ENCODE measurements at regions not wholly inside any gene's neighbourhood (a gene's known extent, or its start where the extent isn't known, plus 50 kb on each side); places are given as distances from the start of the nearest gene placed in this dataset.

DNA sequence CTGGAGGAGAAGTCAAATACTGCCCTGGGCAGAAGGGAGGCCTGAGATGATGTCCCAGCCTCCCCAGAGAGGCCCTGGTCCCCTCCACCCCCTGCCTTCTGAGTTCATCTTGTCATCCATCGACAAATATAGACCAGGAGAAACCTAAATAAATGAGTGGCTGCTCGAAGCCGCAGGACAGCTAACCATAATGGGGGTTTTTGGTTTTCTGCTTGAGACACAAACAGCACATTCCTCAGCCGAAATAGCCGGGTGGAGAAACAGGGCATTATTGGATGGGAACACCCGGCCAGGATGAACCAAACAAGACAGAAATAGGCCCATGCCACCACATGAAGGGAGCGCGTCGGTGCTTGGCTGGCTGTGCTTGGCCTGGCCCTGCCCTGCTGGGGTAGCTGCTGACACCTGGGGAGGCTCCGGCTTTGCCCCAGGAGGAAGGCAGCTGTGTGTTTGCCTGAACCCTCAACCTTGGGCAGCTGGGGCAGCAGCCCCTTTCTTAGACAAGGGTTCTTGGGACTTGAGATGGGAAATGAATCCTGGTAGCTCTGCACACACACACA is 188.1 kb downstream of the IRX5 start:
- ATAC-seq = no peak
- DNase-seq = no peak

DNA sequence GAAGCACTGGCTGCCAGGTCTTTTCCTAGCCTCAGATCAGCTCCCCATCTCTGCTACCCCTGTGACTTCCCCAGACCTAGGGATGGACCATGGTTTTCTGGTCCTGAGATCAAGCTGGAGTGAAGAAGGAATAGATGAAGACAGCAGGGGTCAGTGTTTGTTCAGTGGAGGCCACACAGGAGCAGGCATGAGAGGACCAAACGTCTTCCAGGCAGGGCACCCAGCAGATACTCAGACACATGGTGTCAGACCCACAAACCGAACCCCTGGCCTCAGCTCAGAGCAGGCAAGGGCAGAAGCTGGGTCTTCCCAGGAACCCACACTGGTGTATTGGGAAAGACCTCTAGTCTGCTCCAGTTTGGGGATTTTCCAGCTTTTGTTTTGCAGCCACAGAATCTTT is 189.7 kb downstream of the IRX5 start:
- ATAC-seq (no peak), DNase-seq (no peak)

DNA sequence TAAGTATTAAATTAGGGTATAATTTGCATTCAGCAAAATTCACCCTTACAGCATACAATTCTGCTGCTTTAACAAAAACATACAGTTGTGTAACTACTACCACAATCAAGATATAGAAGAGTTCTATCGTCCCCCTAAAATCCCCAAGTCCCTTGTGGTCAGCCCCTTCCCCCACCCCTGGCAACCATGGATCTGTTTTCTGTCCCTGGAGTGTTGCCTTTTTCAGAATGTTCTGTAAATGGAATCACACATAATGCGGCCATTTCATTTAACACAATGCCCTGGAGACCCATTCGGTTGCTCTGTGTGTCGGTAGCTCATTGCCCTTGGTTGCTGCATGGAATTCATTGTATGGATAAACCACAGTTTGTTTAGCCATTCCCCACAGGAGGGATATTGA is 190.2 kb downstream of the IRX5 start:
- ATAC-seq (no peak), DNase-seq (no peak)

DNA sequence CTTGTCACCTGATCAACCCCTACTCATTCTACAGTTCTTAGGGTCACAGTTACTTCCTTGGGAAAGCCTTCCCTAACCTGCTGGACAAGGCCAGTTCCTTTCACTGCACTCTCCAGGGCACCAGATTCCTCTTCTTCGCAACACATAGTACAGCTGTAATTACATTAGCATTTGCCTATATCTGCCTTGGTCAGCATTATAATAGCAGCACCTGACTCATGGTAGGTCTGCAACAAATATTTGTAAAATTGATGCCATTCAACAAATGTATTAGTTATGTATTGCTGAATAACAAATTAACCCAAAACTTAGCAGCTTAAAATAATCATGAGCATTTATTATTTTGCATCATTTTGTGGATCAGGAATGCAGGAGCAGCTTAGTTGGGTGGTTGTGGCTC is 193.0 kb downstream of the IRX5 start:
- DNase-seq (no peak), ATAC-seq (no peak)

DNA sequence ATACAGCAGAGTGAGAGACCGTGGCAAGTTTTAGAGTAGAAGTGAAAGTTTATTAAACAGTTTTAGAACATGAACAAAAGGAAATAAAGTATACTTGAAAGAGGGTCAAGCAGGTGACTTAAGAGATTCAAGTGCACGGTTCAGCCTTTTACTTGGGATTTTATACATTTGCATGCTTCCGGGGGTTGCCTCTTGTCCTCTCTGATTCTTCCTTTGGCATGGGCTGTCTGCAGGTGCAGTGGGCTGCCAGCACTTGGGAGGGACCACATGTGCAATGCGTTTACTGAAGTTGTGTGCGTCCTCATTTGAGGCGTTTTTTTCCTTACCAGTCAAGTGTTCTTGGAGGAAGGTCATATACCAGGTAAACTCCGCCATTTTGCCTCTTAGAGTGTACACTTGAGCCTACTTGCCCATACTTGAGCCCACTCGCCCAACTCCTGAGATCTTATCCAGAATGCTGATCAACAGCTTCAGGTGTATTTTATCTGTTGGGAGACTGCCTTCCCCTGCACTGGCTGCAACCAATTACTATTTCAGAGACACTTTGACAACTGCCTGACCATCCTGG is 195.2 kb downstream of the IRX5 start:
- DNase-seq (no peak), ATAC-seq (no peak)

DNA sequence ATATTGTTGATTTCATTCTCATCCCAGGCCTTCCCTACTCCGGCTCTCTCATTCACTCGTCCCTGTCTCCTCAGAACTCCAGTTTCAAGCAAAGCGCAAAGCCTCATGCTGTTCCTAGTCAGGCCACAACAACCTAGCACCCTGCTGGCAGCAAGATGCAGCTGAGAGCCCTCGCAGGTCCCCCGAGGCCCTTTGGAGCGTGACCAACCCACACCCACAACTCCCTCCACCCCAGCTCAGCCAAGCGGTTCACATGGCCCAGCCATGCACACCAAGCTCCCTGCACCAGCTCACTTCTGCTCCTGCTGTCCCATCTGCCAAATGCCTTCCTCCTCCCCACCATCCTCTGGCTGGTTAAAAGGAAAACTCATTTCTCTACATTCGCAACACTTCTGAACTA is 195.8 kb downstream of the IRX5 start:
- DNase-seq (no peak), ATAC-seq (no peak)

DNA sequence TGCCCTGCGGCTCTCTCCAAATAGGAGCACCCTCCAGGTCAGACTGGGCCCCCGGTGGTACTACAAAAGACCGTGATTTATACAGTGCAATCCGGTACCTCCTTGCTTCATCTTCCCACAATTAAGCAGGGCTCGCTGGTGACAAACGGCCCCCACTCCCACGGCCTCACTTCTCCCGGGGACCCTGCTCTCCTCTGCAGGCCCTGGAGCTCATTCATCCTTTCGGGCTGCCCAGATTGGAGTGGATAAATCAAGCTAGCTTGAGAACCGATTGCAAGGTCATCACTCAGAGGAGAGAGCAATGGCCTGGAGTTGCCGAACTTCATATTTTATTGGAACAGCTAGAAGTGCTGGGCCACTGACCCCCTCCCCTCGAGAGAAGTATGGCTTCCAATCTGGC is 193.5 kb upstream of the IRX6 start:
- DNase-seq = no peak
- ATAC-seq = no peak

DNA sequence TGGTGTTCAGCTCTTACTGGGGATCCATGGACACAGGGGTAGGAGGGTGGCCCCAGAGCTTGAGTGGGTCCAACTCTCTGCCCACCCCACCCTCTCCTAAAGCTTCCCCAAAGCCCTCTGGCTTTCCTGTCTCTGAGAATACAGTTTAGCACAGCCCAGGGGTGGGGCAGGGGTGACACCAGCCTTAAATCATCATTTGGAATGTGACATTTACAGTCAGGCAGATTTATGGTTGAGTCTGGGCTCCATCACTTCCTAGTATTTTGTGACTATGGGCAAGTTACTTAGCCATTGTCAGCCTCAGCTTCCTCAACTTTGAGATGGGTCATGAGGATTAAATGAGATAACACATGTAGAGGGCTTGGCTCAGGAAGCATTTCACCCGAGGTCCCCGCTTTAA is 193.1 kb upstream of the IRX6 start:
- DNase-seq (no peak), ATAC-seq (no peak)

DNA sequence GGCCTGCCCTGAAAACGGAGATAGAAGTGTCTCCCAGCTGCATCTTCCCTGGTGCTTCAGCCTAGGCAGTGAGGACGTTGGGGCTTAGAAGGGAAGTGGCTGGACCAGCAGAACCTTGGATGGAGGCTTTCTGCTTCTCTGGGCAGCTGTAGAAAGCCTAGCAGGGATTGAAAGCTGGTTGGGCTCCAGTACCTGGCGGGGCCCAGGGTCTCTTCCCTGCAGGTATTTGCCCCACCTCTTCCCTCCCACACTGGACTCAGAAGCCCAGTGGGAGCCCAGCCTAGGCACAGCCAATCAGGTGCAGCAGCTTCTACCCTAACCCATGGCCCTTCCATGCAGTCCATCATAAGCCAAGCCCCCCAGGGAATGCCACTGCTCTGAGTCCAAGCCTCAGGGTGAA is 190.3 kb upstream of the IRX6 start:
- no peak for DNase-seq
- no peak for ATAC-seq

DNA sequence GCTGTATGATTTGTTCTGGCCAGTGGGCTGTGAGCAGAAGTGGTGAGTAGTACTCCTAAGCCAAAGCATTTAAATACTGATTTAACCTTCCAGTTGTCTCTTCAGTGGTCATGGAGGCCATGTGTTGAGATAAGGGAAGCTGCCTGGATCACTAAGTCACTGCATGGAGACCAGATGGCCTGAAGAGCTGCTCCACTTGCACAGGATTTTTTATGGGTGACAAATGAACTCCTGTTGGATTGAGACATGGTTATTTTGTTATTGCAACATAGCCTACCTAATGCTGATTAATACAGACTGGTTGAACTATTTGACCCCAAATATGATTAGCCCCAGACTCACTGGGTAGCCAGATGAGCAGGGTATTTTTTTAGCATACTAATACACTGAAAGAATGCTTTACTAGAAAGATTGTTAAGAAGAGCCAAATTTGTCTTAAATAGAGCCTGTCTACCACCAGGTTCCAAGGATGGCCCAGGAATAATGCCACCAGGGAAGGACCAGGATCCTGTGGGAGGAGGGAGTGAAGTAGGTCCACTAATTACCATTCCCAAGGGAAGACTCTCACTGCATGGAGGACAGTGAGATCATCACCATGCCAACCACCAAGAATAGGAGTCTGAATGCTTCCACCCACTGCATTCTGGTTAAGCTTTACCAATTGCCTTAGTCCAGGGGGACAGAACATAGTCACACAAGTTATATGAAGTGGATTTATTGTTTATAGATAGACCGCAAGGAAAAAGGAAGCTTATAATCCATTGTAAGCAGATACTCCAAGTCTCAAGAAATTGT is 187.4 kb upstream of the IRX6 start:
- DNase-seq (no peak), ATAC-seq (no peak)

DNA sequence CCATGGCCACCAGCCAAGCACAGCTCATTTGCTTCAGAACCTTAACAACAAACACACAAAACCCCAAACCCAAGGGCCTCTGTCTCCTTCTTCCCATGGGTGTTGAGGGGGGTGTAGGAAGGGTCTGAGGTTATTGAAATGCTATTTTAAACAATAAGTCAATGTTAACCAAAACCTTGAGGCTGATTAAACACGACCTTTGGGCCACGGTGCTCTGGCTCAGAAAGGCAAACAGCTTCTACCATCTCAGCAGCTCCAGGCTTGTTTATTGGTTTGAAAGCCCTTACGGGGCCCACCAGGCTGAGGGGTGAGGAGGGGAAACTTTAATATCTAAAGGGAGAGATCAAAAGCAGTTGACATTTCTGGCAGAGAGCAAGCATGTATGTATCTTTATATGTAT is 185.7 kb upstream of the IRX6 start:
- no peak for ATAC-seq
- no peak for DNase-seq

DNA sequence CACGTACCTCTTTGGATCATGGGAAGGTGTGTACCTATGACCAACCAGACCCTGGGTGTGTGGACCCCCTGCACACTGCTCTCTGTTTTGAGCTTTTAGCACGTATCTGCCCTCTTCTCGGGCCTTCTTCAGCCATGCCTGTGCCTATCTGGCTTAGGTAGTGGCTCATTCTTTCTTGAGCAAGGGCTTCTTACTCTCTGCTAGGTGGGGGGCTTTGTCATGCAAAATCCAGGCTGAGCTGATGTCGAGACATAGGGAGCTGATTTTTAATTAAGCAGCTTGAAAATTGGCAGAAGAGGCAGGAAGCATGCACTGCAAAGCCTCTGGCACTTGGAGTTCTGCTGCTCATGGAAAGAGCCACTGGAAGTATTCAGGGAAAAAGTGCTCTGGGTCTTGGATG is 181.6 kb upstream of the IRX6 start:
- ATAC-seq (no peak), DNase-seq (no peak)

DNA sequence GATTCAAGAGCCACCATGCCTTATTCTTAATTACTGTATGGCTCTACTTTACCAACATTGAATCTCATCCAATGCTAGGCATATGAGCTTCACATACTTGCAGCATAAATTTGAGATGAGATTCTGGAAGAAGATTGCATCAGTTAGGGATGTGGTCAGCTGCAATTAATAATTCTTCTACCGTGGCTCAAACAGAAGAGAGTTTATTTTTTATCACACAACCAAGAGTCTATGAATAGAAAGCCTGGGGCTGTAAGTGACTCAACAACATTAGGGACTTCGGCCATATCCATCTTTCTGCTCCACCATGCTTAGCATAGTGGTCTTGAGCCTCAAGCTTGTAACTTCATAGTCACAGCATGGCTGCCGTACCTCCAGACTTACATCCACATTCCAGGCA is 179.4 kb upstream of the IRX6 start:
- DNase-seq (no peak), ATAC-seq (no peak)

DNA sequence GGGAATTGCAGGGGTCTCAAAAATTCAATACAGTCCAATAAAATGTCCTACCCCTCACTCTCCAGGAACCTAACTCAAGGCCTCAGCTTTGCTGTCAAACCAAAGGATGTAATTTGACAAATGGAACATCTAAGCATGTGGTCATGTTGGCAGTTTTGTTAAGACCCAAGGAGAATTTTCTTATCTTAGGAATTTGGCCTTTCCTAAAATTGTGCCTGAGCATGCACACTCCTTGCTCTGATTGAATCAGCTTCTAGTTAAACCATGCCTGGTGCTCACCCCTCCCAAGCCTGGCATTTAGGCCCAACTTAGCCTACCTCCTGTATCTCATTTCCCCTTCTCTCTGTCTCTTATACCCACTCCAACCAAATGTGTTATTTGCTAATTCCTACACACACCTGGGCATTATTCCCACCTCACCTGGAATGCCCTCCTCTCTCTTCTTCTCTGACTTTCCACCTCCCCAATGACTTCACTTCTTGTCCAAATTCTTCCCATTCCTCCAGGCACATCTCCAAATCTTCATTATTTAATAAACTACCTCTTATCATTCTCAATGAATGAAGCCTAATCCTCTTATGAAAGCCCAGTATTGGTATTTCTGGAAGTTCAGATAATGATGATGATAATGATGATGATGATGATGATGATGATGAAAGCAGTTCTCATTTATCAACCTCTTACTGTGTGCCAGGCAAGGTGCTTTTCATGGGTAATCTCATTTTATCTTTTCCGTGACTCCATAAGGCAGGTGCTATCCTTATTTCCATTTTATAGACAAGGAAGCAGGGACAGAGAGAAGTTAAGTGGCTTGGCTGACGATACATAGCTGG is 178.0 kb upstream of the IRX6 start:
- ATAC-seq = no peak

DNA sequence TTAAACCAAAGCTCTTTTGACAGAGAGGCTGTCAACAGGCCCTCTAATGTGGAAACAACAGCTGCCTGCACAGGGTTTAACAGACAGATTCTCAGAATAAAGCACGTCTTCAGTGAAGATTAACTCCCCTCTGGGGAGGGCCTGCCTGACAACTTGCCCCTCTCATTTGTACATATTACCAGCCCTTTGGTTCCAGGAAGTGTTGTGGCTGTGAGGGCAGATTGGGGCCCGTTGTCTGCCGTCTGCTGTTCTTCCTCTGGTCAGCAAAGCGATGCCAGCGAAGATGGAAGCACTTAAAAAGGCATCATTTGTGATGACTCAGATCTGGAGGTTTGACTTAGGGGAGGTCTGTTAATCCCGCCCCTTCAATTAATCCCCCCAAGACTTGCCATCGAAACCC is 177.0 kb upstream of the IRX6 start:
- ATAC-seq = no peak
- no peak for DNase-seq

More for the DNA sequence above, 178.0 kb upstream of the IRX6 start:
- DNase-seq = no peak

DNA sequence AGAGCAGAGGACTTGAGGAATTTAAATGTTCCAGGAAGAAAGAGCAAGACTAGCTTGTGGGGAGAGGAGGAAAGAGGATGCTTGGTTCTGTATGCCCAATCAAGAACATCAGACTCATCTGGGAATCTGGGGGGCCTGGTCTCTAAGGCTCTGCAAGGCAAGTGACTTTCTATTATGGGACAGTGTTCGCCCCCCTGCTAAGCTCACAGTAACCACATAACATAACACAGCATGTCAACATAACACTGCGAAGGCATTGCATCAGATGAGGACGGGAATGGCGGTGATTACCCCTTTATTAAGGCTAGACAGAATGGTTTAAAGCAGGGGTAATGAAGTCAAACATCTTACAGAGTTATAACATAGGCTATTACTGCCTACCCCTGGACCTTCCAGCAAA is 176.6 kb upstream of the IRX6 start:
- ATAC-seq (no peak), DNase-seq (no peak)

DNA sequence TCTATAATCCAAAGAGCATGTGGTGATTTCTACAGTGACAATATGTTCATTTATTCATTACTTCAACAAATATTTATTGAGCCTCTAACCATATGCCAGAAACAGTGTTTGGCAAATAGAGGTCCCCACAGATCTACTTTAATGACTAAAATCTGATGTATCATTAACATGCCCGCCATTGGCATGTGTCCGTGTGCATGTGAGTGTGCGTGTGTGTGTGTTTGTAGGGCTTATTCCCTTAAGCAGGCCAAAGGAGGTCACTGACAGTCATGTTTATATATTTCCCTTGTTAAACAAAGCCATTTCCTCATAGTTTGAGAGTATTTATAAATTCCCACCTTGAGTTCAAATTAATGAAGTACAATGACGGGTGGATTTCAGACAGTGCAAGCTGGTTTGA is 174.4 kb upstream of the IRX6 start:
- ATAC-seq (no peak), DNase-seq (no peak)

DNA sequence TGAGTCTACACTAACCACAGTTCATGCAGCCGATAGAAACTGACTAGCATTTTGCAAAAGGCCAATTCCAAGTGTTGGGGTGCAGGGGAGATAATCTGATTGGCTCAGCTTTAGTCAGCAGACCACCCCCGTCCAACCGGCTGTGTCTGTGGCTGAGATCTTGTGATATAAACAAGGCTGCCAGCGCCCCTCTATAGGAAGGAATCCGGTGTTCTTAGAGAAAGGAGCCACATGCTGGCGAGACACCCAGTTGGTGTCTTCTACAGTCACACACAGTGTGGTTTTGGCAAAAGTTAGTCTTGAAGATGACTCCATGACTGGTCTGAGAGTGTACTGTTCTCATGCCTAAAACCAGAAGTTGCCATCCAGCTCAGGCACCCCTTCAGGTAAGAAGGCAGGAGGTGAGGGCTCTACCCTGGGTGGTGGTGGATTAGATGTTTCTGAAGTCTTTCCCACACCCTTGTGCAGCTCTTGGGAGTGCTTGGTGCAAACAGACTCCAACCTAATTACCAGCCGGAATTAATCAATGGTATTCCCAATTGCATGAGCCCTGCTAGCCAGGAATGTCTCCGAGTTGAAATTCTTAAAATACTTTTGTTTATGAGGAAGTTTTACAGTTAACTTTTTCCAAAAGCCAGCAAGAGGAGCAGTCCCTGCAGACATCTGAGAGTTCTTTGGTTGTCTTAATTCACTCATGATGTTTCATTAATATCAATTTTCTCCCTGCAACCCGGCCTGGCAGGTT is 172.3 kb upstream of the IRX6 start:
- DNase-seq (no peak), ATAC-seq (no peak)

DNA sequence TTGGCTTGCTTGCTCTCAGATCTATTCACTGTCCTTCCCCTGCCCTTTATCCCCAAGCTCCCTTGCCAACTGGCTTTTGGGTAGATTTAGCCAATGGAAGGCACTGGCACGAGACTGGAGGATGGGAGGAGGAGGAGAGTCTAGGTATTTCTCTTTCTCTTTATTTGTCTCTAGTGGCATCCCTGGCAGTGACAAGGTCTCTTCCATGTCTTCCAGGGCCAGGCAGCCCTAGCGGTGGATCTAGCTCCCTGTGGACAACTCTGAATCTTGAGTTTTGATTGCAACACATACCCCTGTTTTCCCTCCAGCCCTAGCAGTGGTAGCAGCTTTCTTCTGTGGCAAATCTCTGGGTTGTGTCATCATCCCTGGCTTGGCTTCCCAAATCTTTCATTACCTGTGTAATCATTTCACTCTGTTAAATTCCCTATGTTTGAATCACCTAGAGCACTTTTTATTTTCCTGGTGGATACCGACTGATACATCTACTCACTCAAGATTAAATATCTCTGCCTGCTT is 171.1 kb upstream of the IRX6 start:
- ATAC-seq (no peak), DNase-seq (no peak)

DNA sequence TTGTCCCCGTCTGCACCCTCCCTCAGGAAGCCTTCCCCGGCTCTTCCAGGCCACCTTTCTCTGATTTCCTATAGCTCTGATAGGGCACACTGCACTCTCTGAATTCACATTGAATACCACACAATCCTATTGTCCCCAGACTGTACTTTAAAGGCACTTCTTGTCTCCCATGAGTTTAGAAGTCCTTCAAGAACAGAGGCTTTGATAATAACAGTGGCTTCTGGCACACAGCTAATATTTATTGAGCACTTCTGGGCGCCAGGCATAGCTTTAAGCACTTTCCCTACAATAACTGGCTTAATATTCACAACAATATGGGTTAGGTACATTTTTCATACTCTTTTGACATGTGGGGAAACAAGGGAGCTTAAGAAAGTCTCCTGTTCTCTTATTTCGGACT is 169.7 kb upstream of the IRX6 start:
- ATAC-seq = no peak
- DNase-seq = no peak

DNA sequence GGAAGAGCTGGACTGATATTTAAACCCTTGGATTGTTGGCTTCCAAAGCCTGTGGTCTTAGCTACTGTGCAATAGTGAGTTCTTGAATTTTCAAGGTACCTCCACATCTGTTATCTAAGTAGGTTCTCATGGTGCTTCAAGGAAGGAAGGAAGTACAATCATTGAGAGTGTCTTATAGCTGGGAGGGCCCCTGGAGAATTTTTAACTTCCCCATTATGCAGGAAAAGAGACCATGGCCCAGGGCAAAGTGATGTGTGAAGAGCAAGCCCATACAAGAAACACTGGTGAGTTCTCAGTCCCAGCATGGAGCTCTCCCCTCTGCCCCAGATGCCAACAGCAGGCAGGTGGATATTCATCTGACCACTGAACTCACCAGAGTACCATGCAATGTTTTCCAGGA is 169.0 kb upstream of the IRX6 start:
- no peak for DNase-seq
- ATAC-seq = no peak

DNA sequence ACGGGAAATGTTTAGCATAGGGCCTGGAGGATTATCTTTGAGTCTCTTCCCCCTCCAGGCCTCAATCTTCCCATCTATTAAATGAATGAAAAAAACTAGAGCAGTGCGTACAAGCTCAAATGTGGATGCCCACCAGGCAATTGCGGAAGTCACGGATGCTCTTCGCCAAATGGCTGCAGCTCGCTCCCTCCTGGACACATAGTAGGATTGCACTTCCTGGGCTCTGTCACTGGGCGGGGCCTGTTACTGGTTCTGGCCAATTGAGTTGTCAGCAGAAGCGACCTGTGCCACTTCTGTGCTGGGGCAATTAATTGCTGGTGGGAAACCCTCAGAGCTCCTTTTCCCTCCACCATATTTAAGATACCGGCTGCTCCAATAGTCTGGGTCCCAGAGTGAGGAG is 168.2 kb upstream of the IRX6 start:
- ATAC-seq (no peak), DNase-seq (no peak)
